ENCODE measurements at regions not wholly inside any gene's neighbourhood (a gene's known extent, or its start where the extent isn't known, plus 50 kb on each side); places are given as distances from the start of the nearest gene placed in this dataset.

GRCh38 chr11:42249956-42250355, 790.5 kb upstream of the LRRC4C start:
- H3K9me3 Mint-ChIP-seq, result peaks cover 0 to 14% (median 3%) of the 10 kb centered on the region in 7 donors
- DNase-seq, result no peak
- Histone ChIP-seq H3K4me1 (ENCODE audit: control insufficient read depth in 1 of 2, insufficient read depth in 2 of 2, low read length in 2 of 2) (peaks cover 7 to 9% of the 10 kb centered on the region in 2 donors), H3K27me3 (ENCODE audit: control insufficient read depth in 2 of 2, insufficient read depth in 2 of 2, low read length in 2 of 2) (no peaks in the 10 kb centered on the region), H3K4me2 (replicated peaks; ENCODE audit: extremely low read depth, low read length, poor library complexity, severe bottlenecking) (no peak overlapping the region), H3K9me3 (replicated peaks in 1 of 2; ENCODE audit: control insufficient read depth in 1 of 2, insufficient read depth in 1 of 2, low read length in 2 of 2) (peaks cover 4 to 12% of the 10 kb centered on the region in 2 donors), H2AFZ (ENCODE audit: insufficient read depth, low read depth, low read length, poor library complexity, severe bottlenecking) (no peak overlapping the region), H3K79me2 (ENCODE audit: insufficient read depth, low read length) (no peaks in the 10 kb centered on the region), H3K27ac (ENCODE audit: low read depth in 1 of 2, low read length in 2 of 2) (no peak overlapping the region), H3K4me3 (replicated peaks in 1 of 3; ENCODE audit: low read depth in 2 of 3, low read length in 3 of 3) (no peak overlapping the region), H3K9ac (ENCODE audit: insufficient read depth, low read length, poor library complexity, severe bottlenecking) (no peak overlapping the region), H4K20me1 (ENCODE audit: insufficient read depth, low read length) (no peaks in the 10 kb centered on the region), H3K36me3 (replicated peaks in 1 of 2; ENCODE audit: control insufficient read depth in 1 of 2, insufficient read depth in 2 of 2, low read length in 2 of 2) (no peaks in the 10 kb centered on the region)
- no peaks in the 10 kb centered on the region for H3K36me3 Mint-ChIP-seq
- no peak overlapping the region for H3K27ac Mint-ChIP-seq
- intact Hi-C loops (cut with micrococcal nuclease), result no loop called here
- WGBS (ENCODE audit: insufficient coverage), result no CpG with 5 or more reads among the region's 2 CpGs
- TF ChIP-seq, protein P1, sequence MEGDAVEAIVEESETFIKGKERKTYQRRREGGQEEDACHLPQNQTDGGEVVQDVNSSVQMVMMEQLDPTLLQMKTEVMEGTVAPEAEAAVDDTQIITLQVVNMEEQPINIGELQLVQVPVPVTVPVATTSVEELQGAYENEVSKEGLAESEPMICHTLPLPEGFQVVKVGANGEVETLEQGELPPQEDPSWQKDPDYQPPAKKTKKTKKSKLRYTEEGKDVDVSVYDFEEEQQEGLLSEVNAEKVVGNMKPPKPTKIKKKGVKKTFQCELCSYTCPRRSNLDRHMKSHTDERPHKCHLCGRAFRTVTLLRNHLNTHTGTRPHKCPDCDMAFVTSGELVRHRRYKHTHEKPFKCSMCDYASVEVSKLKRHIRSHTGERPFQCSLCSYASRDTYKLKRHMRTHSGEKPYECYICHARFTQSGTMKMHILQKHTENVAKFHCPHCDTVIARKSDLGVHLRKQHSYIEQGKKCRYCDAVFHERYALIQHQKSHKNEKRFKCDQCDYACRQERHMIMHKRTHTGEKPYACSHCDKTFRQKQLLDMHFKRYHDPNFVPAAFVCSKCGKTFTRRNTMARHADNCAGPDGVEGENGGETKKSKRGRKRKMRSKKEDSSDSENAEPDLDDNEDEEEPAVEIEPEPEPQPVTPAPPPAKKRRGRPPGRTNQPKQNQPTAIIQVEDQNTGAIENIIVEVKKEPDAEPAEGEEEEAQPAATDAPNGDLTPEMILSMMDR (IDR thresholded peaks at IDR 0.05), result no peak
- peaks cover 8% of the 10 kb centered on the region for H3K4me1 Mint-ChIP-seq
- H3K27me3 Mint-ChIP-seq (ENCODE audit: low read depth in 3 of 3), result peaks cover 0 to 3% (median 1%) of the 10 kb centered on the region in 3 donors
- no peak overlapping the region for H3K4me3 Mint-ChIP-seq

GRCh38 chr11:42251984-42252383, 792.5 kb upstream of the LRRC4C start:
- H3K4me1 ChIP-seq (ENCODE audit: control insufficient read depth in 1 of 2, insufficient read depth in 2 of 2, low read length in 2 of 2), result peaks cover 9 to 10% of the 10 kb centered on the region in 2 donors
- Mint-ChIP-seq H3K9me3 (peaks cover 0 to 18% (median 5%) of the 10 kb centered on the region in 7 donors), H3K4me1 (peaks cover 8% of the 10 kb centered on the region), H3K27ac (no peak overlapping the region), H3K4me3 (no peak overlapping the region), H3K27me3 (ENCODE audit: low read depth in 3 of 3) (peaks cover 1 to 3% (median 2%) of the 10 kb centered on the region in 3 donors), H3K36me3 (no peaks in the 10 kb centered on the region)
- H2AFZ ChIP-seq (ENCODE audit: insufficient read depth, low read depth, low read length, poor library complexity, severe bottlenecking), result no peak overlapping the region
- H3K9me3 ChIP-seq (replicated peaks in 1 of 2; ENCODE audit: control insufficient read depth in 1 of 2, insufficient read depth in 1 of 2, low read length in 2 of 2), result peaks cover 4 to 12% of the 10 kb centered on the region in 2 donors
- TF ChIP-seq, protein P1 (IDR thresholded peaks at IDR 0.05), result no peak
- no peak for DNase-seq
- no peaks in the 10 kb centered on the region for H4K20me1 ChIP-seq (ENCODE audit: insufficient read depth, low read length)
- no peak overlapping the region for H3K4me2 ChIP-seq (replicated peaks; ENCODE audit: extremely low read depth, low read length, poor library complexity, severe bottlenecking)
- no peaks in the 10 kb centered on the region for H3K79me2 ChIP-seq (ENCODE audit: insufficient read depth, low read length)
- H3K9ac ChIP-seq (ENCODE audit: insufficient read depth, low read length, poor library complexity, severe bottlenecking), result no peak overlapping the region
- no peaks in the 10 kb centered on the region for H3K27me3 ChIP-seq (ENCODE audit: control insufficient read depth in 2 of 2, insufficient read depth in 2 of 2, low read length in 2 of 2)
- no CpG with 5 or more reads among the region's 2 CpGs for WGBS (ENCODE audit: insufficient coverage)
- intact Hi-C loops (cut with micrococcal nuclease), result no loop called here
- H3K36me3 ChIP-seq (replicated peaks in 1 of 2; ENCODE audit: control insufficient read depth in 1 of 2, insufficient read depth in 2 of 2, low read length in 2 of 2), result no peaks in the 10 kb centered on the region
- H3K27ac ChIP-seq (ENCODE audit: low read depth in 1 of 2, low read length in 2 of 2), result no peak overlapping the region
- no peak overlapping the region for H3K4me3 ChIP-seq (replicated peaks in 1 of 3; ENCODE audit: low read depth in 2 of 3, low read length in 3 of 3)
